Progenitor cell of endocrine pancreas (in vitro differentiated cells): ENCODE measurements at regions not wholly inside any gene's neighbourhood (a gene's known extent, or its start where the extent isn't known, plus 50 kb on each side); places are given as distances from the start of the nearest gene placed in this dataset.

Experiments
- DNase-seq: peaks from one replicate; pipeline ENCODE4 v3.0.0; 2021; ENCODE audit warnings: low spot score; ENCODE audit not compliant: unreplicated experiment
- H3K27ac Mint-ChIP-seq: 2 replicates; pipeline ENCODE4 v1.8.0; 2021; ENCODE audit warnings: mild to moderate bottlenecking, moderate library complexity, mixed read lengths
- H3K27me3 Mint-ChIP-seq: 2 replicates; pipeline ENCODE4 v1.8.0; 2021; ENCODE audit warnings: mixed read lengths
- H3K36me3 Mint-ChIP-seq: 2 replicates; pipeline ENCODE4 v1.8.0; 2022; ENCODE audit warnings: mixed read lengths; ENCODE audit not compliant: insufficient read depth
- H3K4me1 Mint-ChIP-seq: 2 replicates; pipeline ENCODE4 v1.8.0; 2021; ENCODE audit warnings: low read depth, mixed read lengths
- H3K4me3 Mint-ChIP-seq: 2 replicates; pipeline ENCODE4 v1.8.0; 2021; ENCODE audit warnings: low read depth, mild to moderate bottlenecking, moderate library complexity, mixed read lengths
- H3K9me3 Mint-ChIP-seq: 2 replicates; pipeline ENCODE4 v1.8.0; 2021; ENCODE audit warnings: low read depth, mixed read lengths
- TF ChIP-seq, protein P1 (sequence below): fragments of 200-600 bp; sonication (generic); IDR thresholded peaks from one replicate; pipeline ENCODE4 v1.5.0; 2021; ENCODE audit warnings: antibody characterized with exemption, mild to moderate bottlenecking; ENCODE audit not compliant: unreplicated experiment

DNA sequence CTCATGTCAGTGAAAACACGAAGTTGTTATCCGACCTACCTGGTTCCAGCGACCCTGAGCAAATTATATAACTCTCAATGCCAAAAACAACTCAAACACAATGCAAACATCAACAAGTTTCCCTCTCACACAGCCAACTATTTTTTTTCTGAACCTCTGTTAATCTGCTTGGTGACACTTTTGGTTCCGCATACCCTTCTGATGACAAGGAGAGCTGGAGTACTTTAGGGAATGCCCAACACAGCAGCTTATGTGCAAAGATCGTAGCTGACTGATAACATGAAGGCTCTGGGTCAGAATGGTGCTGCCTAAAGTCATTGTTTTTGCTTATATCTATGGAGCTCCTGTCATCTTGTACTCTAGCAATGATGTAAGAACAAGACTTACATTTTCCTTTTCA lies 72.7 kb upstream of the CCDC68 start:
- no peak for DNase-seq
- H3K36me3 Mint-ChIP-seq: no peaks in the 10 kb centered on the region
- TF ChIP-seq, protein P1, sequence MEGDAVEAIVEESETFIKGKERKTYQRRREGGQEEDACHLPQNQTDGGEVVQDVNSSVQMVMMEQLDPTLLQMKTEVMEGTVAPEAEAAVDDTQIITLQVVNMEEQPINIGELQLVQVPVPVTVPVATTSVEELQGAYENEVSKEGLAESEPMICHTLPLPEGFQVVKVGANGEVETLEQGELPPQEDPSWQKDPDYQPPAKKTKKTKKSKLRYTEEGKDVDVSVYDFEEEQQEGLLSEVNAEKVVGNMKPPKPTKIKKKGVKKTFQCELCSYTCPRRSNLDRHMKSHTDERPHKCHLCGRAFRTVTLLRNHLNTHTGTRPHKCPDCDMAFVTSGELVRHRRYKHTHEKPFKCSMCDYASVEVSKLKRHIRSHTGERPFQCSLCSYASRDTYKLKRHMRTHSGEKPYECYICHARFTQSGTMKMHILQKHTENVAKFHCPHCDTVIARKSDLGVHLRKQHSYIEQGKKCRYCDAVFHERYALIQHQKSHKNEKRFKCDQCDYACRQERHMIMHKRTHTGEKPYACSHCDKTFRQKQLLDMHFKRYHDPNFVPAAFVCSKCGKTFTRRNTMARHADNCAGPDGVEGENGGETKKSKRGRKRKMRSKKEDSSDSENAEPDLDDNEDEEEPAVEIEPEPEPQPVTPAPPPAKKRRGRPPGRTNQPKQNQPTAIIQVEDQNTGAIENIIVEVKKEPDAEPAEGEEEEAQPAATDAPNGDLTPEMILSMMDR: no peak
- no peak overlapping the region for H3K4me3 Mint-ChIP-seq
- no peak overlapping the region for H3K27ac Mint-ChIP-seq
- H3K27me3 Mint-ChIP-seq: peaks cover 3% of the 10 kb centered on the region
- no peaks in the 10 kb centered on the region for H3K9me3 Mint-ChIP-seq
- H3K4me1 Mint-ChIP-seq: peaks cover 1% of the 10 kb centered on the region

DNA sequence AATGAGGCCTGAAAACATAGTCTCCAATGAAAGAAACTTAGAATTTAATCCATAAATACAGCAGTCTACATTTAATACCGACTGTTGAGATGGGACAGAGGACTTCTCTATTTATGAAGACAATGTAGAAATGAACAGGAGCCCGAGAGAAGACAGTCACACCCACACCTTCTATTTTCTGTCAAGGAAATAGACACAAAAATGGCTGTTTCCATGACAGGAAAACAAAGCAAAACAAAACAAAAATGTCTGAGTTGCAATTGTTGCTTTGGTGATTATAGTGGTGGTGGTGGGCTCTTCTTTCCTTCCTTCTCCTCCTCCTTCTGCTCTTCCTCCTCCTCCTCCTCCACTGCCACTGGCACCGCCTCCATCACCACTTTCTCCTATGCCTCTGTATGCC lies 72.3 kb upstream of the CCDC68 start:
- TF ChIP-seq, protein P1: no peak
- Mint-ChIP-seq H3K27me3 (peaks cover 3% of the 10 kb centered on the region), H3K4me3 (no peak overlapping the region), H3K9me3 (no peaks in the 10 kb centered on the region), H3K27ac (no peak overlapping the region), H3K4me1 (peaks cover 1% of the 10 kb centered on the region), H3K36me3 (no peaks in the 10 kb centered on the region)
- no peak for DNase-seq

DNA sequence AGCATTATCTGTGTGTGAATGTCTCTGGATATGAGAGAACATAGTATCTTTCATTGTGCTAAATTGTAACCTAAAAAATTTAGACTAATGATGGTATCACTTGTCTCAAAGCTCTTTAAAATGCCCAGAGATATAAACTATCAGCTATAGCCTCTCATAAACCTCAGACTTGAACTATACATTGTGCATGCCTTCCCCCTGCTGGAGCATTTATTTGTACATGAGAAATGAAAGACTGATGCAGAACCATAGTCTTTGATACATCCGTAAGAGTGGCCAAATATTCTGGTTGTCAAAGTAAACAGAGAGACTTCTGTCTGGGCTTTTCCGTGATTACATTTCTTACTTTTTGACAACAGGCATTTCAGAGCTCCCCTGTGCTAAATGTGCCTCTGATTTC lies 71.9 kb upstream of the CCDC68 start:
- H3K4me3 Mint-ChIP-seq: no peak overlapping the region
- no peaks in the 10 kb centered on the region for H3K9me3 Mint-ChIP-seq
- H3K27me3 Mint-ChIP-seq: peaks cover 3% of the 10 kb centered on the region
- no peak for DNase-seq
- TF ChIP-seq, protein P1: no peak
- H3K27ac Mint-ChIP-seq: no peak overlapping the region
- H3K36me3 Mint-ChIP-seq: no peaks in the 10 kb centered on the region
- H3K4me1 Mint-ChIP-seq: peaks cover 1% of the 10 kb centered on the region

DNA sequence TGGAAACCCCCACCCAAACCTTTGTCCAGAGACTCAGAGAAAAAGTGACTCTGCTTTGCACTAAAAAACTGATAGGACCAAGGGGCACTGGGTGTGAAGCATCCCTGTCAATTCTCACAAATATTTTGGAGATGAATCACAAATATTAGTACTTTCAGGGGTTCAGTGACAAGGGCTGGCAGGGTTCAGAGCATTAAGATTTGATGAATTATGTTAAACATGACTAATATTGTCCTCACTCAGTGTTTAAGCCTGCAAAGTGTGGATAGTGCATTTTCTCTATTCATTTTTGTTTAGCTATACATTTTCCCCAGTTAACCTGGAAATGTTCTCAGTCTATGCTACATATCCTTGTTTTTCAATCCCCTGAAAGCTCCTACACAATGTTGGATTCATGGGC lies 65.3 kb upstream of the CCDC68 start:
- Mint-ChIP-seq H3K4me1 (no peaks in the 10 kb centered on the region), H3K27ac (no peak overlapping the region), H3K27me3 (no peaks in the 10 kb centered on the region), H3K36me3 (no peaks in the 10 kb centered on the region), H3K4me3 (no peak overlapping the region), H3K9me3 (no peaks in the 10 kb centered on the region)
- TF ChIP-seq, protein P1: no peak
- DNase-seq: no peak

DNA sequence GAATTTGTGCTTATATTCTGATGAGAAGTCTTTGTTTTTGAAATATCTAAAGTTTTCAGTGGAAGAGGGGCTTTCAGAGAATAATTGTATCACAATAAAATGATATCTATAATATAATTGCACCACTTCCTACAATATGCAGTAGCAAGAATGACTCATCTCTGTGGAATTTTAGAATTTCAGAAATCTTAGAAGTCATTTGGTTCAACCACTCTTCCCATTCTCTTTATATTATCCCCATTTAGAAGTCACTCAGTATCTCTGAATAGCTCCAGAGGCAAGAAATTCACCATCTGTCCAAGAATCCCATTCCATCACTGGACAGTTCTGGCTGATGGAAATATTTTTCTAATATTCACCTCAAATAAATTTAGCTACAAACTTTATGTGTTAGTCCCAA lies 59.3 kb upstream of the CCDC68 start:
- Mint-ChIP-seq H3K9me3 (no peaks in the 10 kb centered on the region), H3K27me3 (no peaks in the 10 kb centered on the region)
- TF ChIP-seq, protein P1: no peak

More for the DNA sequence above, 59.3 kb upstream of the CCDC68 start:
- Mint-ChIP-seq H3K36me3 (no peaks in the 10 kb centered on the region), H3K27ac (no peak overlapping the region), H3K4me1 (no peaks in the 10 kb centered on the region), H3K4me3 (no peak overlapping the region)
- DNase-seq: no peak
